ENCODE measurements at regions not wholly inside any gene's neighbourhood (a gene's known extent, or its start where the extent isn't known, plus 50 kb on each side); places are given as distances from the start of the nearest gene placed in this dataset.

DNA sequence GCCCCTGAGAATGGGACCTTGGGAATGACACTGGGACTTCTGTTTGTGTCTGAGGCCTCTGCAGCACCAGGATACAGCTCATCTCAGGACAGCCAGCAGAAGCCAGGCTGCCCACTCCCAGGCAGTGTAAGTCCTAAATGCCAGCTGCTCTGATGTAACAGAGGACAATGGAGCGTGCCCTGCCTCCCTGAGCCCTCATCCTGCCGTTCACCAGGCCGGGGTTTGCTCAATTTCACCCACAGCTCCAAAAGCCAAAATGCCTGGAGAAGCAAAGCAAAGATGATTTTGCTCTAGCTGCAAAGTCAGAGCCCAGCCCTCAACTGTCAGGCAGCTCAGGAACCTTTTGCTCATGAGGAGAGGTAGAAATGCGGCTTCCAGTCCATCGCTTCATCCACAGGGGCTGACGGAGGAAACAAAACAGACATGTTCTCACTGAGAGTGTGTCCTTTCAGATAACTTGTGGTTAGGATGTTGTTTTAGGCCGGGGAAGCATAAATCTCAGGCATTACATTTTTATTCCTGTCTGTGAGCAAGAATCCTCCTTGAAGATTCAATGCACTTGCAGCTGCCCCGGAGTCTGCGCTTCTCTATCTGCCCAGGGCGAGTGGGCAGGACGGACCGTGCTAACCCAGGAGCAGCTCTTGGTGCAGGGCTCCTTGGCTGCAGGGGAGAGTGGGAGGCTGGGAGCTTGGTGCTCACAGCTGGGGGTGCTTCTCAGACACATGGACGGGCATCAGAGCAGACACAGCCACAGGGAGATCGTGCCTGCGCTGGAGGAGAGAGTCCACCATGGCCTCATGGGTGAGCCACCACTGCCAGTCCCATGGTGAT, 83.2 kb upstream of the CHST15 start (continued):
- TF ChIP-seq, protein P1, sequence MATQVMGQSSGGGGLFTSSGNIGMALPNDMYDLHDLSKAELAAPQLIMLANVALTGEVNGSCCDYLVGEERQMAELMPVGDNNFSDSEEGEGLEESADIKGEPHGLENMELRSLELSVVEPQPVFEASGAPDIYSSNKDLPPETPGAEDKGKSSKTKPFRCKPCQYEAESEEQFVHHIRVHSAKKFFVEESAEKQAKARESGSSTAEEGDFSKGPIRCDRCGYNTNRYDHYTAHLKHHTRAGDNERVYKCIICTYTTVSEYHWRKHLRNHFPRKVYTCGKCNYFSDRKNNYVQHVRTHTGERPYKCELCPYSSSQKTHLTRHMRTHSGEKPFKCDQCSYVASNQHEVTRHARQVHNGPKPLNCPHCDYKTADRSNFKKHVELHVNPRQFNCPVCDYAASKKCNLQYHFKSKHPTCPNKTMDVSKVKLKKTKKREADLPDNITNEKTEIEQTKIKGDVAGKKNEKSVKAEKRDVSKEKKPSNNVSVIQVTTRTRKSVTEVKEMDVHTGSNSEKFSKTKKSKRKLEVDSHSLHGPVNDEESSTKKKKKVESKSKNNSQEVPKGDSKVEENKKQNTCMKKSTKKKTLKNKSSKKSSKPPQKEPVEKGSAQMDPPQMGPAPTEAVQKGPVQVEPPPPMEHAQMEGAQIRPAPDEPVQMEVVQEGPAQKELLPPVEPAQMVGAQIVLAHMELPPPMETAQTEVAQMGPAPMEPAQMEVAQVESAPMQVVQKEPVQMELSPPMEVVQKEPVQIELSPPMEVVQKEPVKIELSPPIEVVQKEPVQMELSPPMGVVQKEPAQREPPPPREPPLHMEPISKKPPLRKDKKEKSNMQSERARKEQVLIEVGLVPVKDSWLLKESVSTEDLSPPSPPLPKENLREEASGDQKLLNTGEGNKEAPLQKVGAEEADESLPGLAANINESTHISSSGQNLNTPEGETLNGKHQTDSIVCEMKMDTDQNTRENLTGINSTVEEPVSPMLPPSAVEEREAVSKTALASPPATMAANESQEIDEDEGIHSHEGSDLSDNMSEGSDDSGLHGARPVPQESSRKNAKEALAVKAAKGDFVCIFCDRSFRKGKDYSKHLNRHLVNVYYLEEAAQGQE (IDR thresholded peaks at IDR 0.05; ENCODE audit: unreplicated experiment) = no peak
- no peak for TF ChIP-seq ZNF114 (CRISPR knock-in tag; IDR thresholded peaks at IDR 0.05)

DNA sequence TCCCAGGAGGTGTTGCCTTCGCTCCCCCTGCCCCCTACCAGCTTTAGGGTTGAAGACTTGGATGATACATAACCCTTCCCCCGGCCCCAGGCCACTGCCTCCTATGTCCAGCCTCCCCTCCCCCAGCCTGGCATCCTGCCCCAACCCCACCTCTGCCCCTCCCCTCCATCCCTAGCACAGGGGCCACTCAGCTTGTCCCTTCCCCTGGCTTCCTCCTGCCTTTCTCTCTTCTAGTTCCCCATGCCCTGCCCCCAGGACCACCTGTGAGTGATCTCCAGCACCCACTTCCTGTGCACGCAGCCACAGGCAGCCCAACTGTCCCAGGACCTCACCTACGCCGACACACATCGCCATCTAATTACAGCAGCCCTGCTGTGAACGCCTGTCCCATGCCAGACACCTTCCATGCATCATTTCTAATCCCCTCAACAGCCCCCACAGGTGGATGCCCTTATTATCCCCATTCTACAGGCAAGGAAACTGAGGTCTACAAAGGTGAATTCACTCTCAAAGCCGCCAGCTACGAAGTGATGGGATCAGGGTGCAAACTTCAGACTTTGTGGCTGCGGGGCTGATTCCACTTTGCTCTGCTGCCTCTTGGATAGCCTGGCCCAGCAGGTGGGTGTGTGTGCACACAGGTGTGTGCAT, 82.4 kb upstream of the CHST15 start:
- Histone ChIP-seq H2AFZ (no peak overlapping the region), H3K79me2 (replicated peaks; ENCODE audit: insufficient read depth) (no peaks in the 10 kb centered on the region), H3K4me1 (ENCODE audit: insufficient read depth) (no peaks in the 10 kb centered on the region), H3K4me3 (no peak overlapping the region), H3F3A (replicated peaks; ENCODE audit: low read depth) (no peaks in the 10 kb centered on the region), H3K4me2 (no peak overlapping the region), H4K20me1 (replicated peaks; ENCODE audit: insufficient read depth) (no peaks in the 10 kb centered on the region), H3K27ac (ENCODE audit: low read depth) (no peak overlapping the region), H3K36me3 (ENCODE audit: insufficient read depth) (no peaks in the 10 kb centered on the region), H3K9me2 (ENCODE audit: insufficient read depth) (no peaks in the 10 kb centered on the region), H3K27me3 (ENCODE audit: insufficient read depth) (no peaks in the 10 kb centered on the region)
- H3K9me3 Mint-ChIP-seq = no peaks in the 10 kb centered on the region
- H3K27me3 Mint-ChIP-seq (ENCODE audit: insufficient read depth, low read depth, poor library complexity) = peaks cover 10% of the 10 kb centered on the region
- H3K36me3 Mint-ChIP-seq (ENCODE audit: low read depth) = no peaks in the 10 kb centered on the region
- H3K4me3 Mint-ChIP-seq = no peak overlapping the region
- ATAC-seq (no peak), DNase-seq (ENCODE audit: low spot score) (no peak)
- TF ChIP-seq EZH2phosphoT487 (IDR thresholded peaks at IDR 0.05; ENCODE audit: unreplicated experiment) = no peak
- TF ChIP-seq CREB1 (CRISPR knock-in tag; IDR thresholded peaks at IDR 0.05; ENCODE audit: low read depth) = no peak
- TF ChIP-seq ZNF331 (CRISPR knock-in tag; IDR thresholded peaks at IDR 0.05; ENCODE audit: low read depth) = no peak
- TF ChIP-seq, protein P1 (IDR thresholded peaks at IDR 0.05; ENCODE audit: unreplicated experiment) = no peak
- no peak for TF ChIP-seq ZNF114 (CRISPR knock-in tag; IDR thresholded peaks at IDR 0.05)
- TF ChIP-seq STAT1 (IDR thresholded peaks at IDR 0.05; ENCODE audit: unreplicated experiment) = no peak
- TF ChIP-seq, protein P2, sequence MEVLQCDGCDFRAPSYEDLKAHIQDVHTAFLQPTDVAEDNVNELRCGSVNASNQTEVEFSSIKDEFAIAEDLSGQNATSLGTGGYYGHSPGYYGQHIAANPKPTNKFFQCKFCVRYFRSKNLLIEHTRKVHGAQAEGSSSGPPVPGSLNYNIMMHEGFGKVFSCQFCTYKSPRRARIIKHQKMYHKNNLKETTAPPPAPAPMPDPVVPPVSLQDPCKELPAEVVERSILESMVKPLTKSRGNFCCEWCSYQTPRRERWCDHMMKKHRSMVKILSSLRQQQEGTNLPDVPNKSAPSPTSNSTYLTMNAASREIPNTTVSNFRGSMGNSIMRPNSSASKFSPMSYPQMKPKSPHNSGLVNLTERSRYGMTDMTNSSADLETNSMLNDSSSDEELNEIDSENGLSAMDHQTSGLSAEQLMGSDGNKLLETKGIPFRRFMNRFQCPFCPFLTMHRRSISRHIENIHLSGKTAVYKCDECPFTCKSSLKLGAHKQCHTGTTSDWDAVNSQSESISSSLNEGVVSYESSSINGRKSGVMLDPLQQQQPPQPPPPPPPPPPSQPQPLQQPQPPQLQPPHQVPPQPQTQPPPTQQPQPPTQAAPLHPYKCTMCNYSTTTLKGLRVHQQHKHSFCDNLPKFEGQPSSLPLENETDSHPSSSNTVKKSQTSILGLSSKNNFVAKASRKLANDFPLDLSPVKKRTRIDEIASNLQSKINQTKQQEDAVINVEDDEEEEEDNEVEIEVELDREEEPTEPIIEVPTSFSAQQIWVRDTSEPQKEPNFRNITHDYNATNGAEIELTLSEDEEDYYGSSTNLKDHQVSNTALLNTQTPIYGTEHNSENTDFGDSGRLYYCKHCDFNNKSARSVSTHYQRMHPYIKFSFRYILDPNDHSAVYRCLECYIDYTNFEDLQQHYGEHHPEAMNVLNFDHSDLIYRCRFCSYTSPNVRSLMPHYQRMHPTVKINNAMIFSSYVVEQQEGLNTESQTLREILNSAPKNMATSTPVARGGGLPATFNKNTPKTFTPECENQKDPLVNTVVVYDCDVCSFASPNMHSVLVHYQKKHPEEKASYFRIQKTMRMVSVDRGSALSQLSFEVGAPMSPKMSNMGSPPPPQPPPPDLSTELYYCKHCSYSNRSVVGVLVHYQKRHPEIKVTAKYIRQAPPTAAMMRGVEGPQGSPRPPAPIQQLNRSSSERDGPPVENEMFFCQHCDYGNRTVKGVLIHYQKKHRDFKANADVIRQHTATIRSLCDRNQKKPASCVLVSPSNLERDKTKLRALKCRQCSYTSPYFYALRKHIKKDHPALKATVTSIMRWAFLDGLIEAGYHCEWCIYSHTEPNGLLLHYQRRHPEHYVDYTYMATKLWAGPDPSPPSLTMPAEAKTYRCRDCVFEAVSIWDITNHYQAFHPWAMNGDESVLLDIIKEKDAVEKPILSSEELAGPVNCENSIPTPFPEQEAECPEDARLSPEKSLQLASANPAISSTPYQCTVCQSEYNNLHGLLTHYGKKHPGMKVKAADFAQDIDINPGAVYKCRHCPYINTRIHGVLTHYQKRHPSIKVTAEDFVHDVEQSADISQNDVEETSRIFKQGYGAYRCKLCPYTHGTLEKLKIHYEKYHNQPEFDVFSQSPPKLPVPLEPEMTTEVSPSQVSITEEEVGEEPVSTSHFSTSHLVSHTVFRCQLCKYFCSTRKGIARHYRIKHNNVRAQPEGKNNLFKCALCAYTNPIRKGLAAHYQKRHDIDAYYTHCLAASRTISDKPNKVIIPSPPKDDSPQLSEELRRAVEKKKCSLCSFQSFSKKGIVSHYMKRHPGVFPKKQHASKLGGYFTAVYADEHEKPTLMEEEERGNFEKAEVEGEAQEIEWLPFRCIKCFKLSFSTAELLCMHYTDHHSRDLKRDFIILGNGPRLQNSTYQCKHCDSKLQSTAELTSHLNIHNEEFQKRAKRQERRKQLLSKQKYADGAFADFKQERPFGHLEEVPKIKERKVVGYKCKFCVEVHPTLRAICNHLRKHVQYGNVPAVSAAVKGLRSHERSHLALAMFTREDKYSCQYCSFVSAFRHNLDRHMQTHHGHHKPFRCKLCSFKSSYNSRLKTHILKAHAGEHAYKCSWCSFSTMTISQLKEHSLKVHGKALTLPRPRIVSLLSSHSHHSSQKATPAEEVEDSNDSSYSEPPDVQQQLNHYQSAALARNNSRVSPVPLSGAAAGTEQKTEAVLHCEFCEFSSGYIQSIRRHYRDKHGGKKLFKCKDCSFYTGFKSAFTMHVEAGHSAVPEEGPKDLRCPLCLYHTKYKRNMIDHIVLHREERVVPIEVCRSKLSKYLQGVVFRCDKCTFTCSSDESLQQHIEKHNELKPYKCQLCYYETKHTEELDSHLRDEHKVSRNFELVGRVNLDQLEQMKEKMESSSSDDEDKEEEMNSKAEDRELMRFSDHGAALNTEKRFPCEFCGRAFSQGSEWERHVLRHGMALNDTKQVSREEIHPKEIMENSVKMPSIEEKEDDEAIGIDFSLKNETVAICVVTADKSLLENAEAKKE (CRISPR knock-in tag; IDR thresholded peaks at IDR 0.05) = no peak
- peaks cover 7% of the 10 kb centered on the region; the same call in 1 of the 3 replicates for H3K4me1 Mint-ChIP-seq
- no peak overlapping the region for H3K27ac Mint-ChIP-seq
